GM21529 (cell line): ENCODE measurements at regions not wholly inside any gene's neighbourhood (a gene's known extent, or its start where the extent isn't known, plus 50 kb on each side); places are given as distances from the start of the nearest gene placed in this dataset.

Experiments used
- ATAC-seq: cut with Tn5 transposase; IDR thresholded peaks from one replicate; pipeline ENCODE4 v1.9.1; 2021; ENCODE audit not compliant: unreplicated experiment

GRCh38 chr1:55658917-55659316 lies 443.8 kb upstream of the USP24 start:
- no peak for ATAC-seq

GRCh38 chr1:55654750-55655149 lies 439.6 kb upstream of the USP24 start:
- no peak for ATAC-seq

- no peak for ATAC-seq
Observed at GRCh38 chr1:55654171-55654570, 439.0 kb upstream of the USP24 start.

GRCh38 chr1:55650444-55650843 lies 435.3 kb upstream of the USP24 start:
- no peak for ATAC-seq

- no peak for ATAC-seq
Observed at GRCh38 chr1:55646181-55646580, 431.0 kb upstream of the USP24 start.

- ATAC-seq, result no peak
Observed at GRCh38 chr1:55645270-55645669, 430.1 kb upstream of the USP24 start.

GRCh38 chr1:55641947-55642346 lies 426.8 kb upstream of the USP24 start:
- no peak for ATAC-seq

GRCh38 chr1:55640708-55641473 lies 425.7 kb upstream of the USP24 start:
- ATAC-seq, result peak; percentile 76

GRCh38 chr1:55639526-55639925 lies 424.4 kb upstream of the USP24 start:
- ATAC-seq, result no peak

GRCh38 chr1:55639051-55639450 lies 423.9 kb upstream of the USP24 start:
- no peak for ATAC-seq

GRCh38 chr1:55636696-55637095 lies 421.5 kb upstream of the USP24 start:
- ATAC-seq, result no peak

GRCh38 chr1:55635856-55636255 lies 420.7 kb upstream of the USP24 start:
- ATAC-seq, result no peak

GRCh38 chr1:55634516-55634915 lies 419.4 kb upstream of the USP24 start:
- ATAC-seq, result no peak

- ATAC-seq, result no peak
Observed at GRCh38 chr1:55632906-55633305, 417.7 kb upstream of the USP24 start.

GRCh38 chr1:55632058-55632457 lies 416.9 kb upstream of the USP24 start:
- no peak for ATAC-seq

- ATAC-seq, result no peak
Observed at GRCh38 chr1:55631509-55631908, 416.3 kb upstream of the USP24 start.

GRCh38 chr1:55626326-55626725 lies 411.2 kb upstream of the USP24 start:
- no peak for ATAC-seq

GRCh38 chr1:55624766-55625165 lies 409.6 kb upstream of the USP24 start:
- ATAC-seq, result no peak

- ATAC-seq, result no peak
Observed at GRCh38 chr1:55623311-55623710, 408.1 kb upstream of the USP24 start.

- no peak for ATAC-seq
Observed at GRCh38 chr1:55622074-55622473, 406.9 kb upstream of the USP24 start.

GRCh38 chr1:55618199-55618598 lies 403.0 kb upstream of the USP24 start:
- ATAC-seq, result no peak

GRCh38 chr1:55617288-55617982 lies 402.3 kb upstream of the USP24 start:
- no peak for ATAC-seq

- no peak for ATAC-seq
Observed at GRCh38 chr1:55612988-55613387, 397.8 kb upstream of the USP24 start.
